HepG2 (cell line): ENCODE measurements at regions not wholly inside any gene's neighbourhood (a gene's known extent, or its start where the extent isn't known, plus 50 kb on each side); places are given as distances from the start of the nearest gene placed in this dataset.

ENCODE experiments used
- FIP1L1 ChIP-seq: fragments of 200-400 bp; formaldehyde crosslinking; IDR thresholded peaks from 2 replicates; pipeline ENCODE4 v1.6.1; 2018; ENCODE audit warnings: low read depth, mild to moderate bottlenecking, low read length, moderate library complexity, borderline replicate concordance; ENCODE audit not compliant: insufficient read depth
- KDM5B ChIP-seq: sonication (generic); formaldehyde crosslinking; IDR thresholded peaks from 2 replicates; pipeline ENCODE4 v1.4.0; 2020; ENCODE audit warnings: missing genetic modification reagents, mild to moderate bottlenecking, borderline replicate concordance
- POLR2AphosphoS5 ChIP-seq: IDR thresholded peaks from 2 replicates; pipeline ENCODE4 v1.6.1; 2012; ENCODE audit warnings: low read depth, low read length
- SP1 ChIP-seq, 2 experiments: fragments of 450-650 bp in 1 of 2; sonication (generic) in 1 of 2; formaldehyde crosslinking in 1 of 2; IDR thresholded peaks; 2 replicates each; pipeline versions ENCODE4 v1.4.0 to v1.6.1; 2016 to 2020; ENCODE audit warnings: missing genetic modification reagents in 1 of 2
- TARDBP ChIP-seq: sonication (generic); formaldehyde crosslinking; IDR thresholded peaks from 2 replicates; pipeline ENCODE4 v1.8.0; 2022; ENCODE audit warnings: mild to moderate bottlenecking, missing genetic modification reagents
- ZNF780A ChIP-seq: sonication (generic); formaldehyde crosslinking; IDR thresholded peaks from 2 replicates; pipeline ENCODE4 v1.8.0; 2022; ENCODE audit warnings: mild to moderate bottlenecking, missing genetic modification reagents, moderate library complexity
- TF ChIP-seq, protein P1 (sequence below): sonication (generic); formaldehyde crosslinking; IDR thresholded peaks from 2 replicates; pipeline ENCODE4 v1.5.0; 2020; ENCODE audit warnings: mild to moderate bottlenecking, missing genetic modification reagents, moderate library complexity

DNA sequence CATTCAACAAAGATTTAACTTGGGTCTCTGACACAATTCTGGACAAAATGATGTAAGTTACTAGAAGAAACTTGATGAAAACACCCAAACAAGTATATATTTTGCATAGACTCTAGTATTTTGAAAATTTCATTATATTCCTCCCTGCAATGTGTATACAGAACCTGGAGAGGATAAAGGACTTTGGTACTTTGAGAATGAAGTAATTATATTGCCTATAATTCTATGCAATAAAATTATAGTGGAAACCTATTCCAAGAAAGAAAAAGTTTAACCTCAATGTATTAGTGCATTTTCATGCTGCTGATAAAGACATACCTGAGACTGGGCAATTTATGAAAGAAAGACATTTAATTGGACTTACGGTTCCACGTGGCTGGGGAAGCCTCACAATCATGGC is 1146.1 kb downstream of the KCNT2 start:
- TF ChIP-seq, protein P1, sequence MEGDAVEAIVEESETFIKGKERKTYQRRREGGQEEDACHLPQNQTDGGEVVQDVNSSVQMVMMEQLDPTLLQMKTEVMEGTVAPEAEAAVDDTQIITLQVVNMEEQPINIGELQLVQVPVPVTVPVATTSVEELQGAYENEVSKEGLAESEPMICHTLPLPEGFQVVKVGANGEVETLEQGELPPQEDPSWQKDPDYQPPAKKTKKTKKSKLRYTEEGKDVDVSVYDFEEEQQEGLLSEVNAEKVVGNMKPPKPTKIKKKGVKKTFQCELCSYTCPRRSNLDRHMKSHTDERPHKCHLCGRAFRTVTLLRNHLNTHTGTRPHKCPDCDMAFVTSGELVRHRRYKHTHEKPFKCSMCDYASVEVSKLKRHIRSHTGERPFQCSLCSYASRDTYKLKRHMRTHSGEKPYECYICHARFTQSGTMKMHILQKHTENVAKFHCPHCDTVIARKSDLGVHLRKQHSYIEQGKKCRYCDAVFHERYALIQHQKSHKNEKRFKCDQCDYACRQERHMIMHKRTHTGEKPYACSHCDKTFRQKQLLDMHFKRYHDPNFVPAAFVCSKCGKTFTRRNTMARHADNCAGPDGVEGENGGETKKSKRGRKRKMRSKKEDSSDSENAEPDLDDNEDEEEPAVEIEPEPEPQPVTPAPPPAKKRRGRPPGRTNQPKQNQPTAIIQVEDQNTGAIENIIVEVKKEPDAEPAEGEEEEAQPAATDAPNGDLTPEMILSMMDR (CRISPR knock-in tag), result no peak
- TF ChIP-seq SP1 (IDR thresholded peaks at IDR 0.05), result no peak
- no peak for TF ChIP-seq SP1 (CRISPR knock-in tag; IDR thresholded peaks at IDR 0.05)
- TF ChIP-seq TARDBP, result no peak
- no peak for TF ChIP-seq POLR2AphosphoS5
- TF ChIP-seq FIP1L1, result no peak
- TF ChIP-seq KDM5B (CRISPR knock-in tag), result no peak
- TF ChIP-seq ZNF780A, result no peak
